Thyroid gland (tissue), 4 donors: ENCODE measurements at regions not wholly inside any gene's neighbourhood (a gene's known extent, or its start where the extent isn't known, plus 50 kb on each side); places are given as distances from the start of the nearest gene placed in this dataset.
A peak's percentile ranks its signal among the peaks of the same experiment; 100 is the strongest.

ENCODE experiments used
- DNase-seq, 2 donors: peaks; one replicate each; pipeline ENCODE4 v3.0.0-alpha.2; 2019
- H3K27ac ChIP-seq, 3 donors: fragments of 200-600 bp; sonication (generic); 1 replicate in 2 of 3; 2 replicates in 1 of 3; pipeline ENCODE4 v1.5.1; 2016 to 2019; ENCODE audit warnings: mild to moderate bottlenecking in 1 of 3, moderate library complexity in 1 of 3
- H3K27me3 ChIP-seq: fragments of 200-600 bp; sonication (generic); one replicate; pipeline ENCODE4 v1.5.1; 2019
- H3K36me3 ChIP-seq, 2 donors: fragments of 200-600 bp; sonication (generic); one replicate each; pipeline ENCODE4 v1.5.1; 2016 to 2019
- H3K4me1 ChIP-seq, 2 donors: fragments of 200-600 bp; sonication (generic); one replicate each; pipeline ENCODE4 v1.5.1; 2017 to 2019
- H3K4me3 ChIP-seq, 3 donors: fragments of 200-600 bp; sonication (generic); replicated peaks in 1 of 3; 1 replicate in 2 of 3; 2 replicates in 1 of 3; pipeline ENCODE4 v1.5.1; 2016; ENCODE audit warnings: mild to moderate bottlenecking in 1 of 3
- H3K9me3 ChIP-seq: fragments of 200-600 bp; sonication (generic); one replicate; pipeline ENCODE4 v1.5.1; 2017
- POLR2A ChIP-seq, 2 donors: fragments of 450-650 bp; IDR thresholded peaks; one replicate each; pipeline ENCODE4 v1.6.1; 2017; ENCODE audit warnings: antibody characterized with exemption in 2 of 2, mild to moderate bottlenecking in 2 of 2, moderate library complexity in 1 of 2
- WGBS, 2 donors: methylation state at CpG; one replicate each; pipeline ENCODE4 v1.1.5; 2017; 5-methylcytosine and 5-hydroxymethylcytosine counted together
- intact Hi-C: fragments of 100-400 bp; cut with DNase I; formaldehyde crosslinking; loops from one replicate; pipeline ENCODE4 v1.15.1; 2023
- TF ChIP-seq, protein P1 (sequence below), 6 experiments: fragments of 200-600 bp in 3 of 6; fragments of 450-650 bp in 3 of 6; sonication (generic) in 3 of 6; IDR thresholded peaks; one replicate each; pipeline ENCODE4 v1.5.1; 2016 to 2019; ENCODE audit warnings: antibody characterized with exemption in 6 of 6, mild to moderate bottlenecking in 2 of 6, inconsistent platforms in 1 of 6, moderate library complexity in 1 of 6

GRCh38 chr3:193789455-193789854 lies 196.4 kb downstream of the OPA1 start:
- no peaks in the 10 kb centered on the region for H3K27me3 ChIP-seq
- H3K4me3 ChIP-seq: no peak overlapping the region
- no peak for TF ChIP-seq POLR2A (IDR thresholded peaks at IDR 0.05)
- TF ChIP-seq, protein P1, sequence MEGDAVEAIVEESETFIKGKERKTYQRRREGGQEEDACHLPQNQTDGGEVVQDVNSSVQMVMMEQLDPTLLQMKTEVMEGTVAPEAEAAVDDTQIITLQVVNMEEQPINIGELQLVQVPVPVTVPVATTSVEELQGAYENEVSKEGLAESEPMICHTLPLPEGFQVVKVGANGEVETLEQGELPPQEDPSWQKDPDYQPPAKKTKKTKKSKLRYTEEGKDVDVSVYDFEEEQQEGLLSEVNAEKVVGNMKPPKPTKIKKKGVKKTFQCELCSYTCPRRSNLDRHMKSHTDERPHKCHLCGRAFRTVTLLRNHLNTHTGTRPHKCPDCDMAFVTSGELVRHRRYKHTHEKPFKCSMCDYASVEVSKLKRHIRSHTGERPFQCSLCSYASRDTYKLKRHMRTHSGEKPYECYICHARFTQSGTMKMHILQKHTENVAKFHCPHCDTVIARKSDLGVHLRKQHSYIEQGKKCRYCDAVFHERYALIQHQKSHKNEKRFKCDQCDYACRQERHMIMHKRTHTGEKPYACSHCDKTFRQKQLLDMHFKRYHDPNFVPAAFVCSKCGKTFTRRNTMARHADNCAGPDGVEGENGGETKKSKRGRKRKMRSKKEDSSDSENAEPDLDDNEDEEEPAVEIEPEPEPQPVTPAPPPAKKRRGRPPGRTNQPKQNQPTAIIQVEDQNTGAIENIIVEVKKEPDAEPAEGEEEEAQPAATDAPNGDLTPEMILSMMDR (IDR thresholded peaks at IDR 0.05): no peak
- WGBS, 2 donors: 81 to 96% methylated on average over 1 of the region's 1 CpG
- H3K4me1 ChIP-seq: peaks cover 5 to 19% of the 10 kb centered on the region in 2 donors
- H3K36me3 ChIP-seq: no peaks in the 10 kb centered on the region
- intact Hi-C loops: loop anchor here (5.0 to 10.0 kb wide), 2 partner anchors 205 to 528 kb away; no protein-coding TSS in a partner anchor
- no peaks in the 10 kb centered on the region for H3K9me3 ChIP-seq
- H3K27ac ChIP-seq: no peak overlapping the region
- no peak for DNase-seq

- no peak for DNase-seq
- Histone ChIP-seq H3K4me1 (peaks cover 5 to 19% of the 10 kb centered on the region in 2 donors), H3K27me3 (no peaks in the 10 kb centered on the region), H3K27ac (no peak overlapping the region), H3K4me3 (no peak overlapping the region), H3K9me3 (no peaks in the 10 kb centered on the region), H3K36me3 (no peaks in the 10 kb centered on the region)
- TF ChIP-seq, protein P1 (IDR thresholded peaks at IDR 0.05): no peak
- TF ChIP-seq POLR2A (IDR thresholded peaks at IDR 0.05): no peak
- intact Hi-C loops: no loop called here
- WGBS, 2 donors: 95 to 97% methylated on average over 3 to 4 of the region's 4 CpGs
Observed at GRCh38 chr3:193790086-193790990, 197.3 kb downstream of the OPA1 start.

- Histone ChIP-seq H3K27me3 (no peaks in the 10 kb centered on the region), H3K4me1 (peaks cover 5 to 19% of the 10 kb centered on the region in 2 donors), H3K36me3 (no peaks in the 10 kb centered on the region), H3K4me3 (no peak overlapping the region), H3K27ac (peak overlapping the region; percentile 57 to 75 (median 73)), H3K9me3 (no peaks in the 10 kb centered on the region)
- WGBS, 2 donors: 61 to 65% methylated on average over 17 of the region's 17 CpGs
- peak; percentile 90 to 91 for DNase-seq
- peak in 1 of 2 donors; percentile 31 for TF ChIP-seq POLR2A (IDR thresholded peaks at IDR 0.05)
- TF ChIP-seq, protein P1 (IDR thresholded peaks at IDR 0.05): no peak
- intact Hi-C loops: no loop called here
Observed at GRCh38 chr3:193791041-193792032, 198.3 kb downstream of the OPA1 start.

DNA sequence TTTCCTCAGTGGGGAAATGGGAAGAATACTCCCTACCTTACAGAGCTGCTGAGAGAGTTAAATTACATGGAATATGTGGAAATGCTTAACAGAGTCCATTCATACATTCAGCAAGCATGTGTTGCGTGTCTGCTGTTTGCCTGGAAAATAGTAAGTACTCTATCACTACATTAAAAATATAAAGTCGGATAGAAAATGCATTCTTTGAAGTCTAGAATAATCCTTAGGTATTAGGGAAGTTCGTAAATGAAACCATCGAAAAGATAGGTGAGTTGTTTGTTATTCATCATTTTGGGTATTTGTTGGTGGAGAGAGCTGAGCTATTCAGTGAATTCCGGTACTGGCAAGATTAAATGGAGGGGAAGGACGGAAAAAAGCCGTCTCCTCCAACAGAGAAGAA lies 200.1 kb downstream of the OPA1 start:
- intact Hi-C loops: no loop called here
- WGBS, 2 donors: 92 to 96% methylated on average over 7 of the region's 7 CpGs
- no peaks in the 10 kb centered on the region for H3K36me3 ChIP-seq
- no peaks in the 10 kb centered on the region for H3K9me3 ChIP-seq
- no peak overlapping the region for H3K4me3 ChIP-seq
- H3K27ac ChIP-seq: no peak overlapping the region
- H3K27me3 ChIP-seq: no peaks in the 10 kb centered on the region
- DNase-seq: no peak
- TF ChIP-seq, protein P1 (IDR thresholded peaks at IDR 0.05): no peak
- TF ChIP-seq POLR2A (IDR thresholded peaks at IDR 0.05): no peak
- peaks cover 5 to 14% of the 10 kb centered on the region in 2 donors for H3K4me1 ChIP-seq
